ENCODE measurements at regions not wholly inside any gene's neighbourhood (a gene's known extent, or its start where the extent isn't known, plus 50 kb on each side); places are given as distances from the start of the nearest gene placed in this dataset.
"Not testable (repeated sequence)": the region's sequence is repeated elsewhere in the genome, so short reads cannot be mapped to it uniquely, and the experiment has no call there.

- no peak for FAIRE-seq
Observed at GRCh38 chr15:62416526-62416925, 251.4 kb upstream of the C2CD4B start.

GRCh38 chr15:62417439-62417838, 252.4 kb upstream of the C2CD4B start:
- no peak for FAIRE-seq

GRCh38 chr15:62418496-62418895, 253.4 kb upstream of the C2CD4B start:
- not testable (repeated sequence) for FAIRE-seq

GRCh38 chr15:62419192-62419591, 254.1 kb upstream of the C2CD4B start:
- FAIRE-seq: no peak

GRCh38 chr15:62420371-62420770, 255.3 kb upstream of the C2CD4B start:
- not testable (repeated sequence) for FAIRE-seq

GRCh38 chr15:62421289-62421688, 256.2 kb upstream of the C2CD4B start:
- no peak for FAIRE-seq

GRCh38 chr15:62426387-62426956, 261.4 kb upstream of the C2CD4B start:
- FAIRE-seq: no peak

- FAIRE-seq: no peak
Observed at GRCh38 chr15:62428259-62428658, 263.2 kb upstream of the C2CD4B start.

- no peak for FAIRE-seq
Observed at GRCh38 chr15:62428851-62429598, 263.9 kb upstream of the C2CD4B start.

GRCh38 chr15:62430056-62430455, 265.0 kb upstream of the C2CD4B start:
- FAIRE-seq: no peak

GRCh38 chr15:62430552-62430951, 265.5 kb upstream of the C2CD4B start:
- no peak for FAIRE-seq

GRCh38 chr15:62431008-62431797, 266.1 kb upstream of the C2CD4B start:
- no peak for FAIRE-seq

GRCh38 chr15:62431817-62432216, 266.7 kb upstream of the C2CD4B start:
- no peak for FAIRE-seq

- FAIRE-seq: no peak
Observed at GRCh38 chr15:62432702-62433398, 267.8 kb upstream of the C2CD4B start.

- FAIRE-seq: no peak
Observed at GRCh38 chr15:62436235-62436634, 271.1 kb upstream of the C2CD4B start.

GRCh38 chr15:62437753-62438152, 272.7 kb upstream of the C2CD4B start:
- FAIRE-seq: no peak

- FAIRE-seq: no peak
Observed at GRCh38 chr15:62439543-62440016, 274.5 kb upstream of the C2CD4B start.

GRCh38 chr15:62440362-62441105, 275.4 kb upstream of the C2CD4B start:
- no peak for FAIRE-seq

- FAIRE-seq: no peak
Observed at GRCh38 chr15:62444104-62445022, 279.3 kb upstream of the C2CD4B start.

- no peak for FAIRE-seq
Observed at GRCh38 chr15:62445244-62445643, 280.2 kb upstream of the C2CD4B start.

- no peak for FAIRE-seq
Observed at GRCh38 chr15:62446984-62447383, 281.9 kb upstream of the C2CD4B start.
